ENCODE measurements at regions not wholly inside any gene's neighbourhood (a gene's known extent, or its start where the extent isn't known, plus 50 kb on each side); places are given as distances from the start of the nearest gene placed in this dataset.
"Not testable (repeated sequence)": the region's sequence is repeated elsewhere in the genome, so short reads cannot be mapped to it uniquely, and the experiment has no call there.

GRCh38 chr2:147416099-147416498, 428.7 kb upstream of the ACVR2A start:
- 50% methylated on average over 2 of the region's 4 CpGs for WGBS
- no peaks in the 10 kb centered on the region for H3K4me1 ChIP-seq (ENCODE audit: control insufficient read depth, insufficient read depth, low read depth, low read length)

DNA sequence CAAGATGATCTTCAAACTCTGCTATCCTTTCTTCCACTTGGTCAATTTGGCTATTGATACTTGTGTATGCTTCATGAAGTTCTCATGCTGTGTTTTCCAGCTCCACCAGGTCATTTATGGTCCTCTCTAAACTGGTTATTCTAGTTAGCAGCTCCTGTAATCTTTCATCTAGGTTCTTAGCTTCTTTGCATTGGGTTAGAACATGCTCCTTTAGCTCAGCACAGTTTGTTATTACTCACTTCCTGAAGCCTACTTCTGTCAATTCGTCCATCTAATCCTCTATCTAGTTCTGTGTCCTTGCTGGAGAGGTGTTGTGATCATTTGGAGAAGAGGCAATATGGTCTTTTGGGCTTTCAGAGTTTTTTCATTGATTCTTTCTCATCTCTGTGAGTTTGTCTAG, 430.2 kb upstream of the ACVR2A start:
- WGBS = no CpG with 5 or more reads among the region's 1 CpG
- not testable (repeated sequence) for H3K4me2 ChIP-seq (ENCODE audit: low read length, poor library complexity, severe bottlenecking); H4K8ac ChIP-seq (ENCODE audit: low read length); H3K9me3 ChIP-seq (ENCODE audit: control insufficient read depth, low read length); H3K23ac ChIP-seq (ENCODE audit: low read length in 2 of 2); H3K14ac ChIP-seq (ENCODE audit: low read length in 2 of 2); H2BK120ac ChIP-seq (ENCODE audit: low read depth, low read length); H3K36me3 ChIP-seq (ENCODE audit: control insufficient read depth in 1 of 2, insufficient read depth in 2 of 2, low read depth in 1 of 2, low read length in 2 of 2); H2AK5ac ChIP-seq (ENCODE audit: low read length, severe bottlenecking); H2BK12ac ChIP-seq (ENCODE audit: low read length in 2 of 2); H3K18ac ChIP-seq (ENCODE audit: low read depth in 1 of 2, low read length in 2 of 2); H3K27me3 ChIP-seq (ENCODE audit: control insufficient read depth in 1 of 2, insufficient read depth in 1 of 2, low read length in 2 of 2); DNase-seq; H3K27ac ChIP-seq (ENCODE audit: low read length, poor library complexity, severe bottlenecking); H3K4me3 ChIP-seq (ENCODE audit: insufficient read depth in 1 of 2, low read depth in 1 of 2, low read length in 2 of 2); H3K4ac ChIP-seq (ENCODE audit: low read depth in 1 of 2, low read length in 2 of 2); H2AFZ ChIP-seq (ENCODE audit: low read depth, low read length); H3K79me1 ChIP-seq (replicated peaks; ENCODE audit: low read length, poor library complexity, severe bottlenecking); H3K4me1 ChIP-seq (ENCODE audit: control insufficient read depth, insufficient read depth, low read depth, low read length); H2BK5ac ChIP-seq (ENCODE audit: low read depth, low read length, poor library complexity, severe bottlenecking); H2BK15ac ChIP-seq (ENCODE audit: low read depth, poor library complexity, severe bottlenecking); H3K9ac ChIP-seq (ENCODE audit: low read length); H4K91ac ChIP-seq (ENCODE audit: low read length)

More at GRCh38 chr2:147416099-147416498, 428.7 kb upstream of the ACVR2A start:
- Histone ChIP-seq H3K4me3 (ENCODE audit: insufficient read depth in 1 of 2, low read depth in 1 of 2, low read length in 2 of 2) (no peak overlapping the region), H2AFZ (ENCODE audit: low read depth, low read length) (no peak overlapping the region), H3K23ac (ENCODE audit: low read length in 2 of 2) (no peak overlapping the region), H4K8ac (ENCODE audit: low read length) (no peak overlapping the region), H3K27ac (ENCODE audit: low read length, poor library complexity, severe bottlenecking) (no peak overlapping the region), H3K14ac (ENCODE audit: low read length in 2 of 2) (no peak overlapping the region), H2AK5ac (ENCODE audit: low read length, severe bottlenecking) (no peak overlapping the region), H3K4me2 (ENCODE audit: low read length, poor library complexity, severe bottlenecking) (no peak overlapping the region), H3K27me3 (ENCODE audit: control insufficient read depth in 1 of 2, insufficient read depth in 1 of 2, low read length in 2 of 2) (no peaks in the 10 kb centered on the region), H3K36me3 (ENCODE audit: control insufficient read depth in 1 of 2, insufficient read depth in 2 of 2, low read depth in 1 of 2, low read length in 2 of 2) (no peaks in the 10 kb centered on the region), H2BK12ac (ENCODE audit: low read length in 2 of 2) (no peak overlapping the region), H2BK5ac (ENCODE audit: low read depth, low read length, poor library complexity, severe bottlenecking) (no peak overlapping the region), H3K79me1 (replicated peaks; ENCODE audit: low read length, poor library complexity, severe bottlenecking) (no peaks in the 10 kb centered on the region), H3K9me3 (ENCODE audit: control insufficient read depth, low read length) (peaks cover 5% of the 10 kb centered on the region), H3K9ac (ENCODE audit: low read length) (no peak overlapping the region), H2BK15ac (ENCODE audit: low read depth, poor library complexity, severe bottlenecking) (no peak overlapping the region), H3K18ac (ENCODE audit: low read depth in 1 of 2, low read length in 2 of 2) (no peak overlapping the region), H2BK120ac (ENCODE audit: low read depth, low read length) (no peak overlapping the region), H3K4ac (ENCODE audit: low read depth in 1 of 2, low read length in 2 of 2) (no peak overlapping the region), H4K91ac (ENCODE audit: low read length) (no peak overlapping the region)
- no peak for DNase-seq

- Histone ChIP-seq H2BK15ac (ENCODE audit: low read depth, poor library complexity, severe bottlenecking) (no peak overlapping the region), H3K4ac (ENCODE audit: low read depth in 1 of 2, low read length in 2 of 2) (no peak overlapping the region), H2AFZ (ENCODE audit: low read depth, low read length) (no peak overlapping the region), H3K4me3 (ENCODE audit: insufficient read depth in 1 of 2, low read depth in 1 of 2, low read length in 2 of 2) (no peak overlapping the region), H4K8ac (ENCODE audit: low read length) (no peak overlapping the region), H3K9me3 (ENCODE audit: control insufficient read depth, low read length) (peaks cover under 1% of the 10 kb centered on the region), H3K4me1 (ENCODE audit: control insufficient read depth, insufficient read depth, low read depth, low read length) (no peaks in the 10 kb centered on the region), H4K91ac (ENCODE audit: low read length) (no peak overlapping the region), H3K18ac (ENCODE audit: low read depth in 1 of 2, low read length in 2 of 2) (no peak overlapping the region), H3K9ac (ENCODE audit: low read length) (no peak overlapping the region), H3K23ac (ENCODE audit: low read length in 2 of 2) (no peak overlapping the region), H3K79me1 (replicated peaks; ENCODE audit: low read length, poor library complexity, severe bottlenecking) (no peaks in the 10 kb centered on the region), H2AK5ac (ENCODE audit: low read length, severe bottlenecking) (no peak overlapping the region), H2BK12ac (ENCODE audit: low read length in 2 of 2) (no peak overlapping the region), H2BK120ac (ENCODE audit: low read depth, low read length) (no peak overlapping the region), H2BK5ac (ENCODE audit: low read depth, low read length, poor library complexity, severe bottlenecking) (no peak overlapping the region), H3K36me3 (ENCODE audit: control insufficient read depth in 1 of 2, insufficient read depth in 2 of 2, low read depth in 1 of 2, low read length in 2 of 2) (no peaks in the 10 kb centered on the region), H3K14ac (ENCODE audit: low read length in 2 of 2) (no peak overlapping the region), H3K27ac (ENCODE audit: low read length, poor library complexity, severe bottlenecking) (no peak overlapping the region), H3K27me3 (ENCODE audit: control insufficient read depth in 1 of 2, insufficient read depth in 1 of 2, low read length in 2 of 2) (no peaks in the 10 kb centered on the region), H3K4me2 (ENCODE audit: low read length, poor library complexity, severe bottlenecking) (no peak overlapping the region)
- no peak for DNase-seq
- no CpG with 5 or more reads among the region's 2 CpGs for WGBS
Observed at GRCh38 chr2:147408357-147408756, 436.5 kb upstream of the ACVR2A start.

GRCh38 chr2:147405651-147406050, 439.2 kb upstream of the ACVR2A start:
- Histone ChIP-seq H3K4me2 (ENCODE audit: low read length, poor library complexity, severe bottlenecking) (no peak overlapping the region), H2BK5ac (ENCODE audit: low read depth, low read length, poor library complexity, severe bottlenecking) (no peak overlapping the region), H3K4me1 (ENCODE audit: control insufficient read depth, insufficient read depth, low read depth, low read length) (no peaks in the 10 kb centered on the region), H3K36me3 (ENCODE audit: control insufficient read depth in 1 of 2, insufficient read depth in 2 of 2, low read depth in 1 of 2, low read length in 2 of 2) (no peaks in the 10 kb centered on the region), H2BK15ac (ENCODE audit: low read depth, poor library complexity, severe bottlenecking) (no peak overlapping the region), H3K27me3 (ENCODE audit: control insufficient read depth in 1 of 2, insufficient read depth in 1 of 2, low read length in 2 of 2) (no peaks in the 10 kb centered on the region), H2BK120ac (ENCODE audit: low read depth, low read length) (no peak overlapping the region), H3K4ac (ENCODE audit: low read depth in 1 of 2, low read length in 2 of 2) (no peak overlapping the region), H2AK5ac (ENCODE audit: low read length, severe bottlenecking) (no peak overlapping the region), H4K8ac (ENCODE audit: low read length) (no peak overlapping the region), H3K27ac (ENCODE audit: low read length, poor library complexity, severe bottlenecking) (no peak overlapping the region), H3K14ac (ENCODE audit: low read length in 2 of 2) (no peak overlapping the region), H4K91ac (ENCODE audit: low read length) (no peak overlapping the region), H3K23ac (ENCODE audit: low read length in 2 of 2) (no peak overlapping the region), H2BK12ac (ENCODE audit: low read length in 2 of 2) (no peak overlapping the region), H2AFZ (ENCODE audit: low read depth, low read length) (no peak overlapping the region), H3K9me3 (ENCODE audit: control insufficient read depth, low read length) (no peaks in the 10 kb centered on the region), H3K18ac (ENCODE audit: low read depth in 1 of 2, low read length in 2 of 2) (no peak overlapping the region), H3K4me3 (ENCODE audit: insufficient read depth in 1 of 2, low read depth in 1 of 2, low read length in 2 of 2) (no peak overlapping the region), H3K9ac (ENCODE audit: low read length) (no peak overlapping the region), H3K79me1 (replicated peaks; ENCODE audit: low read length, poor library complexity, severe bottlenecking) (no peaks in the 10 kb centered on the region)
- no peak for DNase-seq
- WGBS = no CpG with 5 or more reads among the region's 1 CpG
